Duodenal mucosa (tissue), 2 donors: ENCODE measurements at regions not wholly inside any gene's neighbourhood (a gene's known extent, or its start where the extent isn't known, plus 50 kb on each side); places are given as distances from the start of the nearest gene placed in this dataset.

Source experiments
- H3K27ac ChIP-seq: one replicate; pipeline ENCODE4 v1.7.0; 2013; ENCODE audit warnings: low read depth, low read length
- H3K27me3 ChIP-seq, 2 donors: one replicate each; pipeline ENCODE4 v1.7.0; 2013; ENCODE audit warnings: low read length in 2 of 2, control low read depth in 1 of 2; ENCODE audit not compliant: insufficient read depth in 2 of 2, control insufficient read depth in 1 of 2
- H3K36me3 ChIP-seq, 2 donors: one replicate each; pipeline ENCODE4 v1.7.0; 2013; ENCODE audit warnings: low read length in 2 of 2, control low read depth in 1 of 2; ENCODE audit not compliant: insufficient read depth in 2 of 2, control insufficient read depth in 1 of 2
- H3K4me1 ChIP-seq, 2 donors: one replicate each; pipeline ENCODE4 v1.7.0; 2013; ENCODE audit warnings: low read length in 2 of 2, control low read depth in 1 of 2; ENCODE audit not compliant: insufficient read depth in 2 of 2, control insufficient read depth in 1 of 2
- H3K4me3 ChIP-seq, 2 donors: one replicate each; pipeline ENCODE4 v1.7.0; 2013; ENCODE audit warnings: low read length in 2 of 2, low read depth in 1 of 2
- H3K9ac ChIP-seq, 2 donors: one replicate each; pipeline ENCODE4 v1.7.0; 2013; ENCODE audit warnings: low read length in 2 of 2, low read depth in 1 of 2
- H3K9me3 ChIP-seq, 2 donors: one replicate each; pipeline ENCODE4 v1.7.0; 2013; ENCODE audit warnings: low read length in 2 of 2, control low read depth in 1 of 2; ENCODE audit not compliant: control insufficient read depth in 1 of 2

GRCh38 chr13:65032825-65033224 is 2197.3 kb downstream of the PCDH9 start:
- Histone ChIP-seq H3K9me3 (peaks cover 9 to 21% of the 10 kb centered on the region in 2 donors), H3K27me3 (no peaks in the 10 kb centered on the region), H3K4me1 (no peaks in the 10 kb centered on the region), H3K27ac (no peak overlapping the region), H3K9ac (no peak overlapping the region), H3K4me3 (no peak overlapping the region), H3K36me3 (no peaks in the 10 kb centered on the region)

- no peak overlapping the region for H3K9ac ChIP-seq
- peaks cover 7 to 10% of the 10 kb centered on the region in 2 donors for H3K9me3 ChIP-seq
- no peak overlapping the region for H3K27ac ChIP-seq
- no peaks in the 10 kb centered on the region for H3K4me1 ChIP-seq
- H3K36me3 ChIP-seq: no peaks in the 10 kb centered on the region
- no peak overlapping the region for H3K4me3 ChIP-seq
- no peaks in the 10 kb centered on the region for H3K27me3 ChIP-seq
These were observed 2202.0 kb downstream of the PCDH9 start for GRCh38 chr13:65028101-65028500.

- peaks cover 3 to 16% of the 10 kb centered on the region in 2 donors for H3K9me3 ChIP-seq
- H3K4me1 ChIP-seq: no peaks in the 10 kb centered on the region
- no peaks in the 10 kb centered on the region for H3K27me3 ChIP-seq
- H3K36me3 ChIP-seq: no peaks in the 10 kb centered on the region
- H3K27ac ChIP-seq: no peak overlapping the region
- H3K4me3 ChIP-seq: no peak overlapping the region
- no peak overlapping the region for H3K9ac ChIP-seq
These were observed 2203.6 kb downstream of the PCDH9 start for GRCh38 chr13:65026505-65026904.

GRCh38 chr13:65011378-65011777 is 2218.8 kb downstream of the PCDH9 start:
- H3K36me3 ChIP-seq: no peaks in the 10 kb centered on the region

GRCh38 chr13:64997438-64997837 is 2232.7 kb downstream of the PCDH9 start:
- Histone ChIP-seq H3K27me3 (no peaks in the 10 kb centered on the region), H3K36me3 (no peaks in the 10 kb centered on the region), H3K9ac (no peak overlapping the region), H3K27ac (no peak overlapping the region), H3K9me3 (peaks cover 3 to 19% of the 10 kb centered on the region in 2 donors), H3K4me1 (no peaks in the 10 kb centered on the region), H3K4me3 (no peak overlapping the region)

More at GRCh38 chr13:65011378-65011777, 2218.8 kb downstream of the PCDH9 start:
- Histone ChIP-seq H3K27ac (no peak overlapping the region), H3K4me3 (no peak overlapping the region), H3K27me3 (no peaks in the 10 kb centered on the region), H3K9ac (no peak overlapping the region), H3K4me1 (no peaks in the 10 kb centered on the region), H3K9me3 (peaks cover 11 to 13% of the 10 kb centered on the region in 2 donors)

- Histone ChIP-seq H3K27me3 (no peaks in the 10 kb centered on the region), H3K36me3 (no peaks in the 10 kb centered on the region), H3K4me1 (no peaks in the 10 kb centered on the region), H3K4me3 (no peak overlapping the region), H3K9ac (no peak overlapping the region), H3K27ac (no peak overlapping the region), H3K9me3 (peaks cover 0 to 19% of the 10 kb centered on the region in 2 donors)
These were observed 2236.5 kb downstream of the PCDH9 start for GRCh38 chr13:64993514-64994164.

- H3K4me1 ChIP-seq: no peaks in the 10 kb centered on the region
- no peak overlapping the region for H3K9ac ChIP-seq
- H3K36me3 ChIP-seq: no peaks in the 10 kb centered on the region
- H3K4me3 ChIP-seq: no peak overlapping the region
- peaks cover 0 to 19% of the 10 kb centered on the region in 2 donors for H3K9me3 ChIP-seq
- H3K27me3 ChIP-seq: no peaks in the 10 kb centered on the region
- H3K27ac ChIP-seq: no peak overlapping the region
These were observed 2237.8 kb downstream of the PCDH9 start for GRCh38 chr13:64992314-64992713.

- H3K4me1 ChIP-seq: no peaks in the 10 kb centered on the region
- H3K9me3 ChIP-seq: peaks cover 0 to 4% of the 10 kb centered on the region in 2 donors
- no peak overlapping the region for H3K27ac ChIP-seq
- H3K4me3 ChIP-seq: no peak overlapping the region
- H3K27me3 ChIP-seq: no peaks in the 10 kb centered on the region
- no peak overlapping the region for H3K9ac ChIP-seq
- no peaks in the 10 kb centered on the region for H3K36me3 ChIP-seq
These were observed 2245.1 kb downstream of the PCDH9 start for GRCh38 chr13:64985075-64985474.

- Histone ChIP-seq H3K4me1 (no peaks in the 10 kb centered on the region), H3K36me3 (no peaks in the 10 kb centered on the region), H3K9me3 (peaks cover 19 to 26% of the 10 kb centered on the region in 2 donors), H3K9ac (no peak overlapping the region), H3K4me3 (no peak overlapping the region), H3K27me3 (no peaks in the 10 kb centered on the region), H3K27ac (no peak overlapping the region)
These were observed 2267.7 kb downstream of the PCDH9 start for GRCh38 chr13:64962404-64962803.

GRCh38 chr13:64959276-64959675 is 2270.9 kb downstream of the PCDH9 start:
- no peak overlapping the region for H3K9ac ChIP-seq
- no peaks in the 10 kb centered on the region for H3K4me1 ChIP-seq
- H3K27me3 ChIP-seq: no peaks in the 10 kb centered on the region
- no peaks in the 10 kb centered on the region for H3K36me3 ChIP-seq
- H3K9me3 ChIP-seq: peaks cover 13 to 23% of the 10 kb centered on the region in 2 donors
- no peak overlapping the region for H3K27ac ChIP-seq
- H3K4me3 ChIP-seq: no peak overlapping the region
